H1 (cell line): ENCODE measurements at regions not wholly inside any gene's neighbourhood (a gene's known extent, or its start where the extent isn't known, plus 50 kb on each side); places are given as distances from the start of the nearest gene placed in this dataset.

Source experiments
- CTCF ChIA-PET: fragments of 300-600 bp; sonication (Branson Sonifier 250); formaldehyde crosslinking; loops from one replicate; lab custom pipeline; 2021; ENCODE audit not compliant: partially characterized antibody; lab: Charles Lee
- POLR2A ChIA-PET: fragments of 300-600 bp; sonication (Branson Sonifier 250); formaldehyde crosslinking; loops from one replicate; lab custom pipeline; 2021; ENCODE audit warnings: inconsistent platforms; ENCODE audit not compliant: partially characterized antibody; lab: Charles Lee
- DNase-seq, 2 experiments: peaks; one replicate each; pipeline versions ENCODE4 v3.0.0 to v3.0.0-alpha.2; 2010 to 2022; ENCODE audit warnings: low spot score in 2 of 2, low read depth in 1 of 2, mixed read lengths in 1 of 2
- FAIRE-seq: peaks from 2 replicates; lab custom pipeline; 2011; peaks lifted over from hg19 to GRCh38; lab: Jason Lieb, UNC
- H2AFZ ChIP-seq: 2 replicates; pipeline ENCODE4 v1.8.1; 2012; ENCODE audit warnings: low read length, inconsistent platforms
- H2AK5ac ChIP-seq: 2 replicates; pipeline ENCODE4 v1.6.1; 2013; ENCODE audit warnings: low read depth, low read length
- H2BK120ac ChIP-seq: replicated peaks from 2 replicates; pipeline ENCODE3; 2013; ENCODE audit warnings: low read depth, low read length, inconsistent platforms
- H2BK12ac ChIP-seq: 2 replicates; pipeline ENCODE4 v1.6.1; 2013; ENCODE audit warnings: low read depth, low read length
- H2BK15ac ChIP-seq: 2 replicates; pipeline ENCODE4 v1.6.1; 2013; ENCODE audit warnings: low read length
- H2BK20ac ChIP-seq: 2 replicates; pipeline ENCODE4 v1.6.1; 2013; ENCODE audit warnings: low read length
- H2BK5ac ChIP-seq: 2 replicates; pipeline ENCODE4 v1.6.1; 2013; ENCODE audit warnings: low read depth, low read length
- H3K14ac ChIP-seq: 2 replicates; pipeline ENCODE4 v1.6.1; 2013; ENCODE audit warnings: inconsistent platforms; ENCODE audit not compliant: insufficient read length
- H3K18ac ChIP-seq: 2 replicates; pipeline ENCODE4 v1.6.1; 2013; ENCODE audit warnings: low read length; ENCODE audit errors: extremely low read depth
- H3K23ac ChIP-seq: 2 replicates; pipeline ENCODE4 v1.6.1; 2013; ENCODE audit warnings: inconsistent platforms; ENCODE audit not compliant: insufficient read length
- H3K23me2 ChIP-seq: 2 replicates; pipeline ENCODE4 v1.6.1; 2013; ENCODE audit warnings: low read depth, low read length
- H3K27ac ChIP-seq: 2 replicates; pipeline ENCODE4 v1.6.1; 2011; ENCODE audit warnings: low read depth, low read length, inconsistent platforms
- H3K27me3 ChIP-seq, 4 experiments: replicated peaks in 1 of 4; 1 replicate in 1 of 4; 2 replicates in 3 of 4; pipeline versions ENCODE4 v1.6.1 to v1.8.1; 2011 to 2013; ENCODE audit warnings: low read length in 3 of 4, mild to moderate bottlenecking in 3 of 4, inconsistent platforms in 2 of 4, mixed read lengths in 2 of 4, moderate library complexity in 1 of 4; ENCODE audit not compliant: control insufficient read depth in 3 of 4, insufficient read depth in 3 of 4; ENCODE audit errors: extremely low read depth in 1 of 4
- H3K36me3 ChIP-seq, 4 experiments: 2 replicates each; pipeline versions ENCODE4 v1.6.1 to v1.8.1; 2011 to 2013; ENCODE audit warnings: mild to moderate bottlenecking in 4 of 4, low read length in 3 of 4, moderate library complexity in 2 of 4, control low read depth in 1 of 4, inconsistent platforms in 1 of 4; ENCODE audit not compliant: insufficient read depth in 4 of 4, control insufficient read depth in 2 of 4
- H3K4ac ChIP-seq: replicated peaks from 2 replicates; pipeline ENCODE3; 2013; ENCODE audit warnings: low read length, low read depth, mixed read lengths, inconsistent platforms; ENCODE audit not compliant: insufficient read length
- H3K4me1 ChIP-seq, 4 experiments: replicated peaks in 1 of 4; 1 replicate in 1 of 4; 2 replicates in 3 of 4; pipeline versions ENCODE4 v1.6.1 to v1.8.1; 2011 to 2013; ENCODE audit warnings: low read length in 3 of 4, inconsistent platforms in 2 of 4, mixed read lengths in 1 of 4; ENCODE audit not compliant: insufficient read depth in 4 of 4, control insufficient read depth in 3 of 4
- H3K4me2 ChIP-seq, 2 experiments: 2 replicates each; pipeline versions ENCODE4 v1.6.1 to v1.8.1; 2011 to 2013; ENCODE audit warnings: low read depth in 2 of 2, low read length in 2 of 2, control low read depth in 1 of 2, inconsistent platforms in 1 of 2, mild to moderate bottlenecking in 1 of 2; ENCODE audit not compliant: insufficient read depth in 1 of 2
- H3K4me3 ChIP-seq, 4 experiments: fragments of 200-600, 300-600 bp in 1 of 4; sonication (generic), shearing (Covaris generic), sonication (Bioruptor Twin) in 1 of 4; 2 replicates each; pipeline versions ENCODE4 v1.5.1 to v1.8.1; 2011 to 2016; ENCODE audit warnings: low read length in 4 of 4, low read depth in 3 of 4, control low read depth in 2 of 4, inconsistent platforms in 2 of 4, mild to moderate bottlenecking in 2 of 4, mixed read lengths in 1 of 4, moderate library complexity in 1 of 4; ENCODE audit not compliant: insufficient read depth in 2 of 4; ENCODE audit errors: extremely low read depth in 1 of 4
- H3K56ac ChIP-seq: replicated peaks from 2 replicates; pipeline ENCODE3; 2013; ENCODE audit warnings: low read depth, mild to moderate bottlenecking, mixed read lengths, low read length, inconsistent platforms; ENCODE audit not compliant: insufficient read length
- H3K79me1 ChIP-seq: 2 replicates; pipeline ENCODE4 v1.6.1; 2013; ENCODE audit warnings: low read depth, low read length, control low read depth
- H3K79me2 ChIP-seq, 2 experiments: 2 replicates each; pipeline versions ENCODE4 v1.6.1 to v1.8.1; 2012 to 2013; ENCODE audit warnings: low read length in 2 of 2, mild to moderate bottlenecking in 2 of 2, inconsistent platforms in 1 of 2; ENCODE audit not compliant: insufficient read depth in 2 of 2, control insufficient read depth in 1 of 2
- H3K9ac ChIP-seq, 4 experiments: replicated peaks in 1 of 4; 1 replicate in 1 of 4; 2 replicates in 3 of 4; pipeline versions ENCODE4 v1.6.1 to v1.8.1; 2011 to 2013; ENCODE audit warnings: low read depth in 3 of 4, low read length in 3 of 4, control low read depth in 2 of 4, mild to moderate bottlenecking in 2 of 4, moderate library complexity in 2 of 4, inconsistent platforms in 1 of 4; ENCODE audit errors: extremely low read depth in 1 of 4
- H3K9me3 ChIP-seq, 2 experiments: 2 replicates each; pipeline versions ENCODE4 v1.6.1 to v1.8.1; 2012 to 2013; ENCODE audit warnings: mild to moderate bottlenecking in 2 of 2, moderate library complexity in 2 of 2, control low read depth in 1 of 2, inconsistent platforms in 1 of 2, low read depth in 1 of 2, low read length in 1 of 2, mixed read lengths in 1 of 2; ENCODE audit not compliant: insufficient read depth in 2 of 2
- H4K20me1 ChIP-seq, 2 experiments: replicated peaks in 1 of 2; 2 replicates each; pipeline versions ENCODE3 to v1.8.1; 2011 to 2013; ENCODE audit warnings: inconsistent platforms in 2 of 2, low read length in 2 of 2, mild to moderate bottlenecking in 1 of 2; ENCODE audit not compliant: insufficient read depth in 2 of 2, control insufficient read depth in 1 of 2
- H4K5ac ChIP-seq: 2 replicates; pipeline ENCODE4 v1.6.1; 2013; ENCODE audit warnings: low read length, low read depth, mixed read lengths, inconsistent platforms; ENCODE audit not compliant: insufficient read length
- H4K8ac ChIP-seq: 2 replicates; pipeline ENCODE4 v1.8.0; 2013; ENCODE audit warnings: mild to moderate bottlenecking, moderate library complexity, low read length, inconsistent platforms; ENCODE audit not compliant: insufficient read depth; ENCODE audit errors: extremely low read depth
- H4K91ac ChIP-seq: replicated peaks from 2 replicates; pipeline ENCODE3; 2013; ENCODE audit warnings: low read length, mixed read lengths, inconsistent platforms; ENCODE audit not compliant: insufficient read length
- EZH2 ChIP-seq: fragments of 200-600 bp; sonication (generic); IDR thresholded peaks from 2 replicates; pipeline ENCODE4 v1.7.1; 2012; ENCODE audit warnings: low read depth, mild to moderate bottlenecking, moderate library complexity, low read length, inconsistent platforms; ENCODE audit not compliant: severe bottlenecking
- KDM1A ChIP-seq: fragments of 200-600, 300-600 bp; sonication (generic); IDR thresholded peaks from 2 replicates; pipeline ENCODE4 v1.7.1; 2016; ENCODE audit warnings: mild to moderate bottlenecking, low read length, borderline replicate concordance
- KDM4A ChIP-seq: IDR thresholded peaks from one replicate; pipeline ENCODE4 v1.7.1; 2012; ENCODE audit warnings: low read depth, mild to moderate bottlenecking, moderate library complexity, low read length, inconsistent platforms; ENCODE audit not compliant: severe bottlenecking
- KDM5A ChIP-seq: fragments of 200-600 bp; IDR thresholded peaks from 2 replicates; pipeline ENCODE4 v1.7.1; 2012; ENCODE audit warnings: mild to moderate bottlenecking, low read length, inconsistent platforms, mixed read lengths
- NRF1 ChIP-seq: IDR thresholded peaks from 2 replicates; pipeline ENCODE4 v1.6.1; 2011; ENCODE audit warnings: mild to moderate bottlenecking, low read depth, low read length, improper control_type of control experiment
- POLR2A ChIP-seq, 2 experiments: IDR thresholded peaks; 1 replicate in 1 of 2; 2 replicates in 1 of 2; pipeline ENCODE4 v1.6.1; 2011; ENCODE audit warnings: low read depth in 2 of 2, low read length in 2 of 2, mild to moderate bottlenecking in 2 of 2; ENCODE audit errors: control extremely low read depth in 1 of 2
- RXRA ChIP-seq: IDR thresholded peaks from 2 replicates; pipeline ENCODE4 v1.6.1; 2011; ENCODE audit warnings: low read depth, mild to moderate bottlenecking, low read length, moderate library complexity; ENCODE audit not compliant: insufficient read depth
- SIN3A ChIP-seq, 2 experiments: IDR thresholded peaks in 1 of 2; conservative IDR thresholded peaks in 1 of 2; 2 replicates each; pipeline ENCODE4 v1.6.1; 2011 to 2012; ENCODE audit warnings: low read length in 2 of 2, improper control_type of control experiment in 1 of 2, low read depth in 1 of 2, mild to moderate bottlenecking in 1 of 2
- SP1 ChIP-seq: IDR thresholded peaks from 2 replicates; pipeline ENCODE4 v1.6.1; 2011; ENCODE audit warnings: low read depth, low read length
- SP2 ChIP-seq: IDR thresholded peaks from 2 replicates; pipeline ENCODE4 v1.6.1; 2012; ENCODE audit warnings: mild to moderate bottlenecking, low read length, inconsistent platforms
- TAF1 ChIP-seq: IDR thresholded peaks from 2 replicates; pipeline ENCODE4 v1.6.1; 2011; ENCODE audit warnings: mild to moderate bottlenecking, low read depth, low read length
- WGBS, 2 experiments: shearing (Covaris generic) in 1 of 2; methylation state at CpG; one replicate each; pipeline versions ENCODE4 v1.1.6 to v1.1.7; 2013 to 2015; ENCODE audit warnings: low lambda C conversion rate in 2 of 2, mixed read lengths in 2 of 2, inconsistent platforms in 1 of 2, low coverage in 1 of 2, missing lambda C conversion rate in 1 of 2; ENCODE audit not compliant: insufficient replicate concordance in 2 of 2, insufficient coverage in 1 of 2, insufficient read length in 1 of 2; ENCODE audit errors: extremely low coverage in 1 of 2, missing lambda C conversion rate in 1 of 2; 5-methylcytosine and 5-hydroxymethylcytosine counted together
- TF ChIP-seq, protein P1 (sequence below): IDR thresholded peaks from 2 replicates; pipeline ENCODE4 v1.6.1; 2012; ENCODE audit warnings: low read length, inconsistent platforms
- TF ChIP-seq, protein P2 (sequence below): IDR thresholded peaks from 2 replicates; pipeline ENCODE4 v1.6.1; 2012; ENCODE audit warnings: inconsistent platforms

DNA sequence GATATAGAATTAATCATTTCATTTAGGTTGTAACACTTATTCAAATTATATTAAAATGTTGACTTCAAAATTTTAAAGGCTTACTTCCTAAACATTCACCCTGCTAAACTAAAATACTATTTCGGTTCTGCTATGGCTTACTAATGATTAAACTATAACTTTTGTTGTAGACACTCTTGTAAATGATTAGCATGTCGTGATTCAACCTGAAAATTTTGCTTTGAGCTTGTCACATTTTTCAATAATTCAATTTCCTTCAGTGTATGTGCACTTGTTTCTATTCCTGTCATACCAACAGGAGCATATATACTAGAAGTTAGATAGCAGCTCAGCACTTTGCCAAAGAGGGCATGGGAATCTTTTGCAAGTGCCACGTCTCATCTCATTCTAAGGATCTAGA is 1018.8 kb downstream of the AMY1C start:
- no peak overlapping the region for H2BK20ac ChIP-seq
- no peak for FAIRE-seq

More for the DNA sequence above, 1018.8 kb downstream of the AMY1C start:
- H4K5ac ChIP-seq: no peak overlapping the region
- H3K79me2 ChIP-seq: no peaks in the 10 kb centered on the region
- H3K4me3 ChIP-seq: no peak overlapping the region
- no peak overlapping the region for H2AFZ ChIP-seq
- H3K27ac ChIP-seq: no peak overlapping the region
- H3K4ac ChIP-seq: no peak overlapping the region
- H3K4me1 ChIP-seq: no peaks in the 10 kb centered on the region
- H3K9me3 ChIP-seq: no peaks in the 10 kb centered on the region
- H2BK12ac ChIP-seq: no peak overlapping the region
- H3K9ac ChIP-seq: no peak overlapping the region
- no peak overlapping the region for H3K23ac ChIP-seq
- H4K20me1 ChIP-seq: no peaks in the 10 kb centered on the region
- no peak for DNase-seq
- H3K27me3 ChIP-seq: no peaks in the 10 kb centered on the region
- H4K91ac ChIP-seq: no peak overlapping the region
- H3K56ac ChIP-seq: no peak overlapping the region
- no peak overlapping the region for H3K4me2 ChIP-seq
- H4K8ac ChIP-seq: no peak overlapping the region
- no peak overlapping the region for H2BK5ac ChIP-seq
- TF ChIP-seq, protein P1, sequence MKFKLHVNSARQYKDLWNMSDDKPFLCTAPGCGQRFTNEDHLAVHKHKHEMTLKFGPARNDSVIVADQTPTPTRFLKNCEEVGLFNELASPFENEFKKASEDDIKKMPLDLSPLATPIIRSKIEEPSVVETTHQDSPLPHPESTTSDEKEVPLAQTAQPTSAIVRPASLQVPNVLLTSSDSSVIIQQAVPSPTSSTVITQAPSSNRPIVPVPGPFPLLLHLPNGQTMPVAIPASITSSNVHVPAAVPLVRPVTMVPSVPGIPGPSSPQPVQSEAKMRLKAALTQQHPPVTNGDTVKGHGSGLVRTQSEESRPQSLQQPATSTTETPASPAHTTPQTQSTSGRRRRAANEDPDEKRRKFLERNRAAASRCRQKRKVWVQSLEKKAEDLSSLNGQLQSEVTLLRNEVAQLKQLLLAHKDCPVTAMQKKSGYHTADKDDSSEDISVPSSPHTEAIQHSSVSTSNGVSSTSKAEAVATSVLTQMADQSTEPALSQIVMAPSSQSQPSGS: no peak
- TF ChIP-seq KDM1A (no peak), POLR2A (IDR thresholded peaks at IDR 0.05; ENCODE audit: control extremely low read depth in 1 of 2, low read depth in 2 of 2, low read length in 2 of 2) (no peak), RXRA (no peak), SP2 (no peak), EZH2 (no peak), SP1 (no peak), KDM5A (no peak), NRF1 (no peak), KDM4A (no peak), TAF1 (no peak), SIN3A (conservative IDR thresholded peaks at IDR 0.05 in 1 of 2, IDR thresholded peaks at IDR 0.05 in 1 of 2; ENCODE audit: low read depth in 1 of 2, low read length in 2 of 2) (no peak)
- TF ChIP-seq, protein P2, sequence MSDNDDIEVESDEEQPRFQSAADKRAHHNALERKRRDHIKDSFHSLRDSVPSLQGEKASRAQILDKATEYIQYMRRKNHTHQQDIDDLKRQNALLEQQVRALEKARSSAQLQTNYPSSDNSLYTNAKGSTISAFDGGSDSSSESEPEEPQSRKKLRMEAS: no peak
- H2BK15ac ChIP-seq: no peak overlapping the region
- no peak overlapping the region for H2AK5ac ChIP-seq
- ChIA-PET CTCF (interaction anchor here (0.8 to 0.9 kb wide), 2 partner anchors 16 to 124 kb away, joined by 3 read pairs; no protein-coding TSS in a partner anchor), POLR2A (no interaction called here)
- no peaks in the 10 kb centered on the region for H3K79me1 ChIP-seq
- no peak overlapping the region for H2BK120ac ChIP-seq
- H3K36me3 ChIP-seq: no peaks in the 10 kb centered on the region
- no peak overlapping the region for H3K18ac ChIP-seq
- H3K14ac ChIP-seq: no peak overlapping the region
- H3K23me2 ChIP-seq: no peaks in the 10 kb centered on the region
- 98% methylated on average over 3 of the region's 3 CpGs; no CpG with 5 or more reads in 1 of the 2 experiments for WGBS, 2 experiments
